Mesothelial cell of epicardium (in vitro differentiated cells): ENCODE measurements at regions not wholly inside any gene's neighbourhood (a gene's known extent, or its start where the extent isn't known, plus 50 kb on each side); places are given as distances from the start of the nearest gene placed in this dataset.
A peak's percentile ranks its signal among the peaks of the same experiment; 100 is the strongest.
"Not testable (repeated sequence)": the region's sequence is repeated elsewhere in the genome, so short reads cannot be mapped to it uniquely, and the experiment has no call there.

Source experiments
- DNase-seq, 2 experiments: peaks; one replicate each; pipeline ENCODE4 v3.0.0; 2021; ENCODE audit warnings: low spot score in 2 of 2; ENCODE audit not compliant: unreplicated experiment in 2 of 2
- H3K27ac Mint-ChIP-seq: 2 replicates; pipeline ENCODE4 v1.8.0; 2021; ENCODE audit warnings: mixed read lengths
- H3K27me3 Mint-ChIP-seq: 2 replicates; pipeline ENCODE4 v1.8.0; 2021; ENCODE audit warnings: low read depth, mixed read lengths
- H3K36me3 Mint-ChIP-seq: 2 replicates; pipeline ENCODE4 v1.8.0; 2021; ENCODE audit warnings: mixed read lengths
- H3K4me1 Mint-ChIP-seq: 2 replicates; pipeline ENCODE4 v1.8.0; 2021; ENCODE audit warnings: mixed read lengths
- H3K4me3 Mint-ChIP-seq: 2 replicates; pipeline ENCODE4 v1.8.0; 2021; ENCODE audit warnings: mild to moderate bottlenecking, moderate library complexity, mixed read lengths
- H3K9me3 Mint-ChIP-seq: 2 replicates; pipeline ENCODE4 v1.8.0; 2021; ENCODE audit warnings: mixed read lengths
- CTCF ChIP-seq: fragments of 200-600 bp; sonication (generic); IDR thresholded peaks from one replicate; pipeline ENCODE4 v1.5.0; 2021; ENCODE audit warnings: antibody characterized with exemption; ENCODE audit not compliant: unreplicated experiment

- peak; percentile 45 for TF ChIP-seq CTCF
- Mint-ChIP-seq H3K27me3 (no peaks in the 10 kb centered on the region), H3K27ac (no peak overlapping the region), H3K9me3 (peaks cover 13% of the 10 kb centered on the region), H3K4me3 (no peak overlapping the region), H3K4me1 (peaks cover 16% of the 10 kb centered on the region), H3K36me3 (peaks cover 14% of the 10 kb centered on the region)
- DNase-seq = no peak
Measured at GRCh38 chr17:63082273-63082861, 116.3 kb downstream of the TANC2 start.

- Mint-ChIP-seq H3K36me3 (peaks cover 14% of the 10 kb centered on the region), H3K27ac (no peak overlapping the region), H3K9me3 (peaks cover 13% of the 10 kb centered on the region), H3K4me1 (peaks cover 16% of the 10 kb centered on the region), H3K27me3 (no peaks in the 10 kb centered on the region), H3K4me3 (no peak overlapping the region)
- no peak for DNase-seq
- no peak for TF ChIP-seq CTCF
Measured at GRCh38 chr17:63082952-63083351, 116.9 kb downstream of the TANC2 start.

GRCh38 chr17:63086483-63087185 lies 120.6 kb downstream of the TANC2 start:
- H3K27me3 Mint-ChIP-seq = no peaks in the 10 kb centered on the region
- peaks cover 14% of the 10 kb centered on the region for H3K36me3 Mint-ChIP-seq
- peaks cover 9% of the 10 kb centered on the region for H3K4me1 Mint-ChIP-seq
- TF ChIP-seq CTCF = no peak
- no peak overlapping the region for H3K27ac Mint-ChIP-seq
- no peak overlapping the region for H3K4me3 Mint-ChIP-seq
- H3K9me3 Mint-ChIP-seq = peaks cover 13% of the 10 kb centered on the region
- no peak for DNase-seq

- not testable (repeated sequence) for H3K27ac Mint-ChIP-seq, H3K4me3 Mint-ChIP-seq, DNase-seq, H3K27me3 Mint-ChIP-seq, H3K4me1 Mint-ChIP-seq
- peaks cover 21% of the 10 kb centered on the region for H3K9me3 Mint-ChIP-seq
- peaks cover 22% of the 10 kb centered on the region for H3K36me3 Mint-ChIP-seq
Measured at GRCh38 chr17:63090358-63091114, 124.5 kb downstream of the TANC2 start.

- not testable (repeated sequence) for DNase-seq, H3K4me3 Mint-ChIP-seq, H3K27me3 Mint-ChIP-seq, H3K27ac Mint-ChIP-seq
- H3K4me1 Mint-ChIP-seq = peaks cover 14% of the 10 kb centered on the region
- peaks cover 12% of the 10 kb centered on the region for H3K36me3 Mint-ChIP-seq
- peaks cover 11% of the 10 kb centered on the region for H3K9me3 Mint-ChIP-seq
Measured at GRCh38 chr17:63091909-63092308, 125.9 kb downstream of the TANC2 start.

- Mint-ChIP-seq H3K9me3 (peaks cover 8% of the 10 kb centered on the region), H3K4me3 (no peak overlapping the region), H3K27me3 (no peaks in the 10 kb centered on the region), H3K27ac (no peak overlapping the region), H3K4me1 (peaks cover 10% of the 10 kb centered on the region), H3K36me3 (peaks cover 8% of the 10 kb centered on the region)
- no peak for DNase-seq
- TF ChIP-seq CTCF = no peak
Measured at GRCh38 chr17:63094631-63095030, 128.6 kb downstream of the TANC2 start.
